ENCODE measurements at regions not wholly inside any gene's neighbourhood (a gene's known extent, or its start where the extent isn't known, plus 50 kb on each side); places are given as distances from the start of the nearest gene placed in this dataset.

DNA sequence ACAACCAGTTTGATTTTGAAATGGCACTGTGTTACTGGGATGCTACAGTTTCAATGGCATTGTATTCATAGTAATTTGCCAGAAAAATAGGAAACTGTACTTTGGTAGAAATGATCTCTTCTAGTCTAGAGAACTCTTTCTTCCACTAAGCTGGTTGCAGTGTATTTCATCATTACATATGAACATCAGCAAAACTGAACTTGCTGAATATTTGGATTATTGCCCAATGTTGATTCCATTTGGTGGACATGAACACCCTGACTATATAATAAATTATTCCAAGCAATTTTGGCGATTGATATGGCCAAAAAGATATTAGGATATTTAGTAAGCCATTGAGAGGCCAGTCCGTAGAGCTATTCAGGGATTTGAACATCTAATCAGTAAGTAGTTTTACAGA, 191.8 kb upstream of the CXorf66 start:
- BruUV-seq (replicated peaks) = no TSS peak
- POLR2A ChIA-PET = no interaction called here
- intact Hi-C loops (cut with micrococcal nuclease) = no loop called here
- Histone ChIP-seq H3K27ac (ENCODE audit: low read depth, low read length) (no peak overlapping the region), H3K27me3 (ENCODE audit: insufficient read depth, low read length) (no peaks in the 10 kb centered on the region), H2AFZ (ENCODE audit: low read depth, low read length, poor library complexity, severe bottlenecking) (no peak overlapping the region), H3K36me3 (ENCODE audit: control insufficient read depth in 1 of 2, insufficient read depth in 2 of 2, low read length in 2 of 2) (no peaks in the 10 kb centered on the region), H3K4me1 (ENCODE audit: control insufficient read depth in 1 of 2, insufficient read depth in 2 of 2, low read length in 2 of 2) (no peaks in the 10 kb centered on the region), H3K9me3 (ENCODE audit: control insufficient read depth in 1 of 2, insufficient read depth in 1 of 2, low read depth in 1 of 2, low read length in 2 of 2) (no peaks in the 10 kb centered on the region), H4K20me1 (ENCODE audit: insufficient read depth) (no peaks in the 10 kb centered on the region), H3K79me2 (ENCODE audit: insufficient read depth, low read length) (no peaks in the 10 kb centered on the region), H3K9me2 (ENCODE audit: insufficient read depth) (no peaks in the 10 kb centered on the region), H3K4me2 (ENCODE audit: low read length) (no peak overlapping the region), H3K4me3 (replicated peaks in 1 of 2; ENCODE audit: low read depth in 1 of 2, low read length in 2 of 2) (no peak overlapping the region), H3K9ac (ENCODE audit: low read length) (no peak overlapping the region)
- DNase-seq (ENCODE audit: low read depth, low spot score) = no peak
- RAD21 ChIA-PET (ENCODE audit: low non-redundant PET in 1 of 2, low total read pairs in 2 of 2, uncharacterized antibody in 2 of 2, unreplicated experiment in 2 of 2) = no interaction called here
- no peak for ATAC-seq
- TF ChIP-seq CBX3 (IDR thresholded peaks at IDR 0.05; ENCODE audit: low read depth) (no peak), JUND (IDR thresholded peaks at IDR 0.05) (no peak), SIN3A (IDR thresholded peaks at IDR 0.05; ENCODE audit: low read depth) (no peak), CEBPB (IDR thresholded peaks at IDR 0.05; ENCODE audit: low read depth) (no peak), TCF7L2 (IDR thresholded peaks at IDR 0.05; ENCODE audit: borderline replicate concordance, extremely low read depth, insufficient read depth, insufficient read length) (no peak), ZFX (IDR thresholded peaks at IDR 0.05) (no peak), EZH2 (IDR thresholded peaks at IDR 0.05) (no peak), FOSL1 (IDR thresholded peaks at IDR 0.05; ENCODE audit: low read depth) (no peak)
- TF ChIP-seq, protein P1, sequence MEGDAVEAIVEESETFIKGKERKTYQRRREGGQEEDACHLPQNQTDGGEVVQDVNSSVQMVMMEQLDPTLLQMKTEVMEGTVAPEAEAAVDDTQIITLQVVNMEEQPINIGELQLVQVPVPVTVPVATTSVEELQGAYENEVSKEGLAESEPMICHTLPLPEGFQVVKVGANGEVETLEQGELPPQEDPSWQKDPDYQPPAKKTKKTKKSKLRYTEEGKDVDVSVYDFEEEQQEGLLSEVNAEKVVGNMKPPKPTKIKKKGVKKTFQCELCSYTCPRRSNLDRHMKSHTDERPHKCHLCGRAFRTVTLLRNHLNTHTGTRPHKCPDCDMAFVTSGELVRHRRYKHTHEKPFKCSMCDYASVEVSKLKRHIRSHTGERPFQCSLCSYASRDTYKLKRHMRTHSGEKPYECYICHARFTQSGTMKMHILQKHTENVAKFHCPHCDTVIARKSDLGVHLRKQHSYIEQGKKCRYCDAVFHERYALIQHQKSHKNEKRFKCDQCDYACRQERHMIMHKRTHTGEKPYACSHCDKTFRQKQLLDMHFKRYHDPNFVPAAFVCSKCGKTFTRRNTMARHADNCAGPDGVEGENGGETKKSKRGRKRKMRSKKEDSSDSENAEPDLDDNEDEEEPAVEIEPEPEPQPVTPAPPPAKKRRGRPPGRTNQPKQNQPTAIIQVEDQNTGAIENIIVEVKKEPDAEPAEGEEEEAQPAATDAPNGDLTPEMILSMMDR (IDR thresholded peaks at IDR 0.05 in 2 of 3, conservative IDR thresholded peaks at IDR 0.05 in 1 of 3; ENCODE audit: borderline replicate concordance in 1 of 3, insufficient read depth in 1 of 3, low read depth in 2 of 3, low read length in 2 of 3) = no peak
- CTCF ChIA-PET = no interaction called here

DNA sequence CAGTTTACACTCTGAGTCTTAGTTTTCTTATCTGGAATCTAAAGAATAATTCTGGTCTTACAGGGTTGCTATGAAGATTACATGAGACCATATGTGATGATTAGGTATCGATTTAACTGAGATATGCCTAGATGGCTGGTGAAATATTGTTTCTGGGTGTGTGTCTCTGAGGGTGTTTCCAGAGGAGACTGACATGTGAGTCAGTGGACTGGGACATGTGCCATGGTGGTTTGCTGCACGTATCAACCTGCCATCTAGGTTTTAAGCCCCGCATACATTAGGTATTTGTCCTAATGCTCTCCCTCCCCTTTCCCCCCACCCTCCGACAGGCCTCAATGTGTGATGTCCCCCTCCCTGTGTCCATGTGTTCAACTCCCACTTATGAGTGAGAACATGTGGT, 186.0 kb upstream of the CXorf66 start:
- Histone ChIP-seq H3K27me3 (ENCODE audit: insufficient read depth, low read length) (no peaks in the 10 kb centered on the region), H3K4me3 (replicated peaks in 1 of 2; ENCODE audit: low read depth in 1 of 2, low read length in 2 of 2) (no peak overlapping the region), H3K79me2 (ENCODE audit: insufficient read depth, low read length) (no peaks in the 10 kb centered on the region), H3K9ac (ENCODE audit: low read length) (no peak overlapping the region), H3K9me3 (ENCODE audit: control insufficient read depth in 1 of 2, insufficient read depth in 1 of 2, low read depth in 1 of 2, low read length in 2 of 2) (no peaks in the 10 kb centered on the region), H3K9me2 (ENCODE audit: insufficient read depth) (no peaks in the 10 kb centered on the region), H4K20me1 (ENCODE audit: insufficient read depth) (no peaks in the 10 kb centered on the region), H3K27ac (ENCODE audit: low read depth, low read length) (no peak overlapping the region), H3K4me2 (ENCODE audit: low read length) (no peak overlapping the region), H3K4me1 (ENCODE audit: control insufficient read depth in 1 of 2, insufficient read depth in 2 of 2, low read length in 2 of 2) (no peaks in the 10 kb centered on the region), H2AFZ (ENCODE audit: low read depth, low read length, poor library complexity, severe bottlenecking) (no peak overlapping the region), H3K36me3 (ENCODE audit: control insufficient read depth in 1 of 2, insufficient read depth in 2 of 2, low read length in 2 of 2) (no peaks in the 10 kb centered on the region)
- ATAC-seq (no peak), DNase-seq (ENCODE audit: low read depth, low spot score) (no peak)
- POLR2A ChIA-PET = no interaction called here
- BruUV-seq (replicated peaks) = no TSS peak
- intact Hi-C loops (cut with micrococcal nuclease) = no loop called here
- RAD21 ChIA-PET (ENCODE audit: low non-redundant PET in 1 of 2, low total read pairs in 2 of 2, uncharacterized antibody in 2 of 2, unreplicated experiment in 2 of 2) = no interaction called here
- CTCF ChIA-PET = no interaction called here
- no peak for TF ChIP-seq CBX3 (IDR thresholded peaks at IDR 0.05; ENCODE audit: low read depth)
- TF ChIP-seq, protein P1 (IDR thresholded peaks at IDR 0.05 in 2 of 3, conservative IDR thresholded peaks at IDR 0.05 in 1 of 3; ENCODE audit: borderline replicate concordance in 1 of 3, insufficient read depth in 1 of 3, low read depth in 2 of 3, low read length in 2 of 3) = no peak

Measured in HCT116 (cell line).